Trophoblast cell (in vitro differentiated cells and primary cell): ENCODE measurements at regions not wholly inside any gene's neighbourhood (a gene's known extent, or its start where the extent isn't known, plus 50 kb on each side); places are given as distances from the start of the nearest gene placed in this dataset.

Experiments used
- DNase-seq, 2 donors: peaks; one replicate each; pipeline ENCODE4 v3.0.0-alpha.2; 2016
- H2AFZ ChIP-seq: 2 replicates; pipeline ENCODE4 v1.6.1; 2013; ENCODE audit warnings: low read length, moderate library complexity, mild to moderate bottlenecking; ENCODE audit not compliant: insufficient read depth, poor library complexity
- H2AK5ac ChIP-seq: 2 replicates; pipeline ENCODE4 v1.6.1; 2013; ENCODE audit warnings: mild to moderate bottlenecking, low read length
- H2BK120ac ChIP-seq: 2 replicates; pipeline ENCODE4 v1.6.1; 2013; ENCODE audit warnings: low read length, mild to moderate bottlenecking, moderate library complexity; ENCODE audit not compliant: insufficient read depth, poor library complexity
- H2BK12ac ChIP-seq: 2 replicates; pipeline ENCODE4 v1.6.1; 2013; ENCODE audit warnings: mild to moderate bottlenecking, low read length, moderate library complexity
- H2BK5ac ChIP-seq: 2 replicates; pipeline ENCODE4 v1.6.1; 2013; ENCODE audit warnings: low read length, low read depth, moderate library complexity, mild to moderate bottlenecking; ENCODE audit not compliant: poor library complexity
- H3K14ac ChIP-seq: 2 replicates; pipeline ENCODE4 v1.6.1; 2013; ENCODE audit warnings: mild to moderate bottlenecking, low read length
- H3K18ac ChIP-seq: 2 replicates; pipeline ENCODE4 v1.6.1; 2013; ENCODE audit warnings: mild to moderate bottlenecking, low read length
- H3K23ac ChIP-seq: 2 replicates; pipeline ENCODE4 v1.6.1; 2013; ENCODE audit warnings: low read length
- H3K27ac ChIP-seq: 2 replicates; pipeline ENCODE4 v1.5.1; 2013; ENCODE audit warnings: low read depth, mild to moderate bottlenecking, inconsistent platforms, low read length, moderate library complexity
- H3K27me3 ChIP-seq: 2 replicates; pipeline ENCODE4 v1.6.1; 2013; ENCODE audit warnings: inconsistent platforms, mild to moderate bottlenecking, low read length, moderate library complexity; ENCODE audit not compliant: insufficient read depth
- H3K36me3 ChIP-seq, 2 experiments: 1 replicate in 1 of 2; 2 replicates in 1 of 2; pipeline ENCODE4 v1.6.1; 2013; ENCODE audit warnings: low read length in 2 of 2, mild to moderate bottlenecking in 2 of 2, moderate library complexity in 1 of 2; ENCODE audit not compliant: insufficient read depth in 2 of 2, control insufficient read depth in 1 of 2
- H3K4ac ChIP-seq: 2 replicates; pipeline ENCODE4 v1.6.1; 2013; ENCODE audit warnings: low read depth, mild to moderate bottlenecking, low read length, moderate library complexity
- H3K4me1 ChIP-seq, 2 experiments: 1 replicate in 1 of 2; 2 replicates in 1 of 2; pipeline ENCODE4 v1.6.1; 2013; ENCODE audit warnings: low read length in 2 of 2, mild to moderate bottlenecking in 2 of 2, moderate library complexity in 1 of 2; ENCODE audit not compliant: insufficient read depth in 2 of 2, control insufficient read depth in 1 of 2
- H3K4me2 ChIP-seq: 2 replicates; pipeline ENCODE4 v1.6.1; 2013; ENCODE audit warnings: inconsistent platforms, mild to moderate bottlenecking, low read length, moderate library complexity
- H3K4me3 ChIP-seq: 2 replicates; pipeline ENCODE4 v1.5.1; 2013; ENCODE audit warnings: mild to moderate bottlenecking, low read depth, low read length, inconsistent platforms
- H3K79me1 ChIP-seq: one replicate; pipeline ENCODE4 v1.6.1; 2013; ENCODE audit warnings: low read length
- H3K79me2 ChIP-seq: 2 replicates; pipeline ENCODE4 v1.6.1; 2013; ENCODE audit warnings: low read length, mild to moderate bottlenecking; ENCODE audit not compliant: control insufficient read depth, insufficient read depth, poor library complexity
- H3K9ac ChIP-seq: 2 replicates; pipeline ENCODE4 v1.6.1; 2013; ENCODE audit warnings: mild to moderate bottlenecking, low read length
- H3K9me3 ChIP-seq: 2 replicates; pipeline ENCODE4 v1.6.1; 2013; ENCODE audit warnings: low read depth, mild to moderate bottlenecking, control low read depth, inconsistent platforms, low read length; ENCODE audit not compliant: insufficient read depth
- H4K12ac ChIP-seq: 2 replicates; pipeline ENCODE4 v1.6.1; 2013; ENCODE audit warnings: low read depth, mild to moderate bottlenecking, low read length, moderate library complexity
- H4K8ac ChIP-seq: 2 replicates; pipeline ENCODE4 v1.6.1; 2013; ENCODE audit warnings: low read depth, mild to moderate bottlenecking, low read length, moderate library complexity
- H4K91ac ChIP-seq: one replicate; pipeline ENCODE4 v1.6.1; 2013; ENCODE audit warnings: low read depth, mild to moderate bottlenecking, low read length, moderate library complexity
- WGBS: extraction: QIAGEN DNeasy Blood & Tissue Kit; methylation state at CpG from one replicate; pipeline ENCODE4 v1.1.7; 2013; ENCODE audit warnings: missing lambda C conversion rate; ENCODE audit not compliant: insufficient read length, insufficient coverage; ENCODE audit errors: extremely low coverage; 5-methylcytosine and 5-hydroxymethylcytosine counted together

DNA sequence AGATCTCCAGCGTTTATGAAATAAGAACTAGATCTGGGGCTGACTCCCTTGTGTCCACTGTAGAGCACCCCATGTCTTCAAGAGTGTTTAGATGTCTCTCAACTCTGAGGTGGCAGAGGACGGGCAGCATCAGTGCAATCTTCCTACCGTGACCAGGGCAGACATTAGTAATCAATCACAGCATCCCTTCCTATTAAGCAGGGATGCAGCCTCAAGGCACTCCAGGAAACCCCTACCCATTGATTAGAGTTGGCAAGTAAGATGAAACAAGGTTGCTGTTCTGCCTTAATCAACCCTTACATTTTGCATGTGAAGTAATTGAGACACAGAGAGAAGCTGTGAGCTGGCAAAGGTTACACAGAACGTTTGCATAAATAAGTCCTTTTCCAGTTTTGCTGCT, 283.7 kb upstream of the ZMIZ1 start:
- peaks cover 4% of the 10 kb centered on the region for H3K9me3 ChIP-seq

DNA sequence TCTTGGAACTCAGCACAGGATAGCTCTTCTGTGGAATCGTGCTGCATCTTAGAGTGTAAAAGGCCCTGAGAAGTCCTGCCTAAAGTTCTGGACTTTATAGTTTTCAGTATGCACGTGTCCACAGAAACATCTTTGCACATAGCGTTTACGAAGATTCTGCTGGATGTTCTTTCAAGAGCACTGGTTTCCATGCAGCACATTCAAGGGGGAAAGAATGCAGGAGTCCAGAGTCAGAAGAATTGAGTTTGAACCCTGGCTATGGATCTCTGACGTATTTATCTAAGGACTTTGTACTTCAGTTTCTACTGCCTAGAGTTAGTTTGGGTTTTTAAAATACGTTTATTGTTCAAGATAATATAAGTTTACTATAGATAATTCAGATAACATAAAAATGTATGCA, 282.8 kb upstream of the ZMIZ1 start:
- Histone ChIP-seq H3K36me3 (no peaks in the 10 kb centered on the region), H3K9ac (no peak overlapping the region), H3K23ac (no peak overlapping the region), H4K8ac (no peak overlapping the region), H2BK120ac (no peak overlapping the region), H3K4ac (no peak overlapping the region), H3K18ac (no peak overlapping the region), H3K4me1 (no peaks in the 10 kb centered on the region), H3K4me3 (no peak overlapping the region), H3K4me2 (no peak overlapping the region), H4K12ac (no peak overlapping the region), H3K27ac (no peak overlapping the region), H3K79me2 (no peaks in the 10 kb centered on the region), H3K14ac (no peak overlapping the region), H2BK5ac (no peak overlapping the region), H2AFZ (no peak overlapping the region), H2BK12ac (no peak overlapping the region), H3K9me3 (peaks cover 4% of the 10 kb centered on the region), H3K27me3 (no peaks in the 10 kb centered on the region), H4K91ac (no peak overlapping the region), H2AK5ac (no peak overlapping the region), H3K79me1 (no peaks in the 10 kb centered on the region)
- no peak for DNase-seq
- WGBS = no CpG with 5 or more reads among the region's 6 CpGs

More for the DNA sequence above, 283.7 kb upstream of the ZMIZ1 start:
- Histone ChIP-seq H4K12ac (no peak overlapping the region), H4K8ac (no peak overlapping the region), H2AFZ (no peak overlapping the region), H3K4me3 (no peak overlapping the region), H3K27me3 (no peaks in the 10 kb centered on the region), H2AK5ac (no peak overlapping the region), H3K23ac (no peak overlapping the region), H3K79me1 (no peaks in the 10 kb centered on the region), H2BK120ac (no peak overlapping the region), H3K36me3 (no peaks in the 10 kb centered on the region), H2BK5ac (no peak overlapping the region), H3K4me1 (no peaks in the 10 kb centered on the region), H2BK12ac (no peak overlapping the region), H3K9ac (no peak overlapping the region), H3K27ac (no peak overlapping the region), H3K18ac (no peak overlapping the region), H4K91ac (no peak overlapping the region), H3K4ac (no peak overlapping the region), H3K14ac (no peak overlapping the region), H3K79me2 (no peaks in the 10 kb centered on the region), H3K4me2 (no peak overlapping the region)
- WGBS = no CpG with 5 or more reads among the region's 4 CpGs
- DNase-seq = no peak

GRCh38 chr10:78787125-78787524, 281.6 kb upstream of the ZMIZ1 start:
- Histone ChIP-seq H3K4ac (no peak overlapping the region), H3K18ac (no peak overlapping the region), H3K79me1 (no peaks in the 10 kb centered on the region), H2BK120ac (no peak overlapping the region), H3K27me3 (no peaks in the 10 kb centered on the region), H2BK5ac (no peak overlapping the region), H2AK5ac (no peak overlapping the region), H3K4me1 (no peaks in the 10 kb centered on the region), H4K91ac (no peak overlapping the region), H2AFZ (no peak overlapping the region), H2BK12ac (no peak overlapping the region), H4K12ac (no peak overlapping the region), H3K36me3 (no peaks in the 10 kb centered on the region), H3K4me3 (no peak overlapping the region), H3K4me2 (no peak overlapping the region), H3K9me3 (peaks cover 4% of the 10 kb centered on the region), H3K27ac (no peak overlapping the region), H3K79me2 (no peaks in the 10 kb centered on the region), H3K23ac (no peak overlapping the region), H3K14ac (no peak overlapping the region), H4K8ac (no peak overlapping the region), H3K9ac (no peak overlapping the region)
- WGBS = no CpG with 5 or more reads among the region's 2 CpGs
- no peak for DNase-seq

DNA sequence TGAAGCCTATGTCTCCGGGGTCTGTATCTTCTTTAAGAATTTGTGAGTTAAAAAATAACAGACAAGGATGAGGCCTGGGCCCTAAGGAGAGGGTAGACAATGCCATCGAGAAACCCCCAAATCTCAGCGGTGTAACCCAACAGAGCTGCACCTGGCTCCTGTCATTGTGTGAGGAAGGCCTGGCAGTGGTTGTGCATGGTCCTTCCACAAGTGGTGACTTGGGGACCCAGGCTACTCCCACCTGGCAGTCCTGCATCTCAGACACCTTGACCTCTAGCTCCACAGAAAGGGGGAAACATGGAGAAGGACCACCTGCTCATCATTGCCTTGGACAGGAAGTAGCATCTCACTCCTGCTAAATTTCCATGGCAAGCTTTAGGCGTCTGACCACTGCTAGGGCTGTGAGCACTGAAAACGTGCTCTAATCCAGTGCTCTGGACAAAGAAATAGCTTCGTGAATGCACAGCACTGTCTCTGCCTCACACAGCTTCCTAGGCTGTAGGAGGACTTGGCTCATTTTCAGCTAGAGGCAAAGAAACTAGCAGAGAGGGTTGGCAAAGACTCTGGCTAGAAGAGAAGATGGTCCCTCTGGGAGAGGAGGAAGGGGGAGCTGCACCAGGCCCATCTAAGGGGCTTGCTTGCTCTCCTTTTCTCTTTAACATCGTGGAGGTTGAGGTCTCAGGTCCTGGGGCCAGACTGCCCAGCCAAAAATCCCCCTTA, 273.9 kb upstream of the ZMIZ1 start:
- no peaks in the 10 kb centered on the region for H3K27me3 ChIP-seq
- H3K4ac ChIP-seq = no peak overlapping the region
- H3K14ac ChIP-seq = no peak overlapping the region
- H3K4me1 ChIP-seq = no peaks in the 10 kb centered on the region
- H3K36me3 ChIP-seq = no peaks in the 10 kb centered on the region
- H2AK5ac ChIP-seq = no peak overlapping the region
- H3K79me1 ChIP-seq = no peaks in the 10 kb centered on the region
- no CpG with 5 or more reads among the region's 7 CpGs for WGBS
- no peak overlapping the region for H4K91ac ChIP-seq
- DNase-seq = no peak
- no peak overlapping the region for H3K4me2 ChIP-seq
- no peak overlapping the region for H3K23ac ChIP-seq
- H3K18ac ChIP-seq = no peak overlapping the region
- no peak overlapping the region for H2BK120ac ChIP-seq
- no peak overlapping the region for H3K9ac ChIP-seq
- H2BK5ac ChIP-seq = no peak overlapping the region
- H2BK12ac ChIP-seq = no peak overlapping the region
- no peak overlapping the region for H3K27ac ChIP-seq
- H4K8ac ChIP-seq = no peak overlapping the region
- no peak overlapping the region for H2AFZ ChIP-seq
- H3K9me3 ChIP-seq = no peaks in the 10 kb centered on the region
- H3K4me3 ChIP-seq = no peak overlapping the region
- H4K12ac ChIP-seq = no peak overlapping the region
- H3K79me2 ChIP-seq = no peaks in the 10 kb centered on the region
